Effector memory CD8-positive, alpha-beta T cell (primary cell): ENCODE measurements at regions not wholly inside any gene's neighbourhood (a gene's known extent, or its start where the extent isn't known, plus 50 kb on each side); places are given as distances from the start of the nearest gene placed in this dataset.

ENCODE experiments used
- ATAC-seq: fragments of 150-1000 bp; cut with Tn5 transposase; replicated peaks from 2 replicates; pipeline ENCODE4 v1.10.0; 2021; ENCODE audit warnings: mild to moderate bottlenecking, moderate library complexity
- DNase-seq, 3 experiments: peaks; one replicate each; pipeline ENCODE4 v3.0.0; 2021
- H3K27ac Mint-ChIP-seq, 2 donors: one replicate each; pipeline ENCODE4 v1.8.0; 2022; ENCODE audit warnings: mild to moderate bottlenecking in 2 of 2, mixed read lengths in 2 of 2, moderate library complexity in 2 of 2
- H3K27me3 Mint-ChIP-seq, 2 donors: one replicate each; pipeline ENCODE4 v1.8.0; 2022; ENCODE audit warnings: mixed read lengths in 2 of 2
- H3K36me3 Mint-ChIP-seq: one replicate; pipeline ENCODE4 v1.8.0; 2022; ENCODE audit warnings: mild to moderate bottlenecking, moderate library complexity, mixed read lengths; ENCODE audit not compliant: insufficient read depth
- H3K4me1 Mint-ChIP-seq, 2 donors: one replicate each; pipeline ENCODE4 v1.8.0; 2022; ENCODE audit warnings: low read depth in 2 of 2, mixed read lengths in 2 of 2
- H3K4me3 Mint-ChIP-seq, 2 donors: one replicate each; pipeline ENCODE4 v1.8.0; 2022; ENCODE audit warnings: mild to moderate bottlenecking in 2 of 2, mixed read lengths in 2 of 2, moderate library complexity in 2 of 2
- H3K9me3 Mint-ChIP-seq, 2 donors: one replicate each; pipeline ENCODE4 v1.8.0; 2022; ENCODE audit warnings: mixed read lengths in 2 of 2

DNA sequence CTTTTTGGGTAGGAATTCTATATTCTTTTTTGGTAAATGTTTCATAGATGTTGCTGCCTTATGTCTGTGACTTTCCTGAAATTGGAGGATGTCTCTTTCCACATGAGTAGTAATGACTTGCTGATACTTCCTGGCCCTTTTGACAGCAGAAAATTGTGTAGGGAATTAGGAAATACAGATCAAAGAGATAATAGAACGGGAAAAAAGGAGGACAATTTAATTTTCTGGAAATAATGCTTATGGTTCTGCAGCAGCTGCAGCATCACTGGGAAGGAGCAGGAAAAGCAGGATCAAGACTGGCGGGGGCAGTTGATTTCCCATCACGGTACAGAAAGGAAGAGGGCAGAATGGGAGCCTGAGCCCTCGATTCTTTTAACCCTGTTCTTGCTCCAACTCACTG, 68.8 kb upstream of the PZP start:
- Mint-ChIP-seq H3K27me3 (peaks cover 10 to 31% of the 10 kb centered on the region in 2 donors), H3K36me3 (no peaks in the 10 kb centered on the region), H3K9me3 (no peaks in the 10 kb centered on the region), H3K27ac (no peak overlapping the region), H3K4me3 (no peak overlapping the region), H3K4me1 (no peaks in the 10 kb centered on the region)
- ATAC-seq: no peak
- DNase-seq: no peak

DNA sequence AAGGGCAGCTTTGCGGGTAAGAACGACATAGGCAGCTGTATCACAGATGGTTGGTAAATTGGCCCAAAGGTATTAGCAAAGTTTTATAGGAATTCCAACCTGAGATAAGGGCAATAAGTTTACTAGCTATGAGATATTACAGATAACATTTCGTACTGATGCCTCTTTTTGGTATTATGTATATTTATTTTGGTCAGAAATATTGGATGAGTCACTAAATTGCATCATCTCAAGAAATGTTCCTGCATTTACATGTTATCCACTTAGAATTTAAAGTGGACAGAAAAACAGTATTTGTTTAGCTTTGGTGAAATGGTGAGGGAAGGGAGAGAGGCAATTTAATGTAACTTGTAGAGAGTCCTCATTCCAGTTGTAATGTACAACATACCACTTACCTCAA, 65.1 kb upstream of the PZP start:
- DNase-seq: no peak
- Mint-ChIP-seq H3K27me3 (peaks cover 5 to 16% of the 10 kb centered on the region in 2 donors), H3K36me3 (no peaks in the 10 kb centered on the region), H3K4me1 (no peaks in the 10 kb centered on the region), H3K27ac (no peak overlapping the region), H3K4me3 (no peak overlapping the region), H3K9me3 (no peaks in the 10 kb centered on the region)
- ATAC-seq: no peak

DNA sequence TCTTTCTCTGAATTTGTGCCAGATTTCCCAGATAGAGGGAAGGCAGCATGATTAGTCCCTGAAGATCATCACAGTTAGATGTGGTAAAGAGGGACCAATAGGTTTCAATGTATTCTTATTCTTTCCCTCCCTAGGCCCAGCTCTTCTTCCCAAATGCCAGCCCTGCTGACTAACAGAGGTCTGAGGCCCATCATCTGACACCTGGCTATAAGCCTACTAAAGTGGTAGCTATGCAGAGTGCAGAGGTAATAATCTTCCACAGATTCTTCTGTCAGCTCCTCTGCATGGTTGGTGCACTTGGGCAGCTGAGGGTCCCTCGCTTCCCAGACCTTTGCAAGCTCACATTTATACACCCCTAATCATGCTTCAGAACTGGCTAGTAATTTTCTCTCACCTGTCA, 63.7 kb upstream of the PZP start:
- Mint-ChIP-seq H3K36me3 (no peaks in the 10 kb centered on the region), H3K27ac (no peak overlapping the region), H3K4me1 (no peaks in the 10 kb centered on the region), H3K9me3 (no peaks in the 10 kb centered on the region), H3K27me3 (peaks cover 5 to 7% of the 10 kb centered on the region in 2 donors), H3K4me3 (no peak overlapping the region)
- no peak for ATAC-seq
- DNase-seq: no peak

DNA sequence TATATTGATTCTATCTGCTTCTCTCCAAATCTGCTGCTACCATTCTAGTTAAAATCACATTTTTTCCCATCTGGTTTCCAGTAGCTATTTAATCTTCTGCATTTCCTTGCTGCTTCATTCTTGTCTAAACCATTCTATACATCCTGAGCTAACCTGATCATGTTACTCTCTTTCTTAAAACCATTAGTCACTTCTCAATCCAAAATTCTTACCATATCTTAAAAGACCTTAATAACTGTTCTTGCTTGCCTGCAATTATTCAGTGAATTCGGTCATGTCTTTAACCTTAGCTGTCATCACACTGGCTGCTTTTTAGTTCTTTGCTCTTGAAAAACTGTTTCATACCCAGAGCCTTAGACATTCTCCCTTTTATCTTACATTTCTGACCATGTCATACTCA, 56.4 kb upstream of the PZP start:
- no peak for DNase-seq
- Mint-ChIP-seq H3K27ac (no peak overlapping the region), H3K4me3 (no peak overlapping the region), H3K27me3 (no peaks in the 10 kb centered on the region), H3K36me3 (no peaks in the 10 kb centered on the region), H3K4me1 (no peaks in the 10 kb centered on the region), H3K9me3 (no peaks in the 10 kb centered on the region)
- ATAC-seq: no peak

DNA sequence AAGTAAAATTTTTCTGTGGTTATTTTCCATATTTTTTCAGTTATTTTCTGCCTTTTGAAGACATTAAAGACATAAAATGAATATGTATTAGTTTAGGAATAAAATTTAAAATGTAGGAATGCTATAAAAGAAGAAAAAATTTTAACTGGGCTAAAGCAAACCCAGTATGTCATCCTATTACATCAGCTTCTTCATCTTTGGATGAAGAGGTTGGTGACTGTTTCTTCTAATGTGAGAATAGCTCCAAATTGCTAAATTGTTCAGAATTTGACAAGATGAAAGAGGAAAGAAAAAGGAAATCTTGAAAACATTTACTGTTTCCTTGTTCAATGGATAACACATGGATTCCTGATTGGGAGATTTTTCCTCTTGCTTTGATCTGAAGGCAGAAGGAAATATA, 52.7 kb upstream of the PZP start:
- H3K4me1 Mint-ChIP-seq: no peaks in the 10 kb centered on the region
- no peaks in the 10 kb centered on the region for H3K27me3 Mint-ChIP-seq
- H3K4me3 Mint-ChIP-seq: no peak overlapping the region
- no peak for ATAC-seq
- H3K9me3 Mint-ChIP-seq: no peaks in the 10 kb centered on the region
- peaks cover 5% of the 10 kb centered on the region for H3K36me3 Mint-ChIP-seq
- H3K27ac Mint-ChIP-seq: no peak overlapping the region
- no peak for DNase-seq

DNA sequence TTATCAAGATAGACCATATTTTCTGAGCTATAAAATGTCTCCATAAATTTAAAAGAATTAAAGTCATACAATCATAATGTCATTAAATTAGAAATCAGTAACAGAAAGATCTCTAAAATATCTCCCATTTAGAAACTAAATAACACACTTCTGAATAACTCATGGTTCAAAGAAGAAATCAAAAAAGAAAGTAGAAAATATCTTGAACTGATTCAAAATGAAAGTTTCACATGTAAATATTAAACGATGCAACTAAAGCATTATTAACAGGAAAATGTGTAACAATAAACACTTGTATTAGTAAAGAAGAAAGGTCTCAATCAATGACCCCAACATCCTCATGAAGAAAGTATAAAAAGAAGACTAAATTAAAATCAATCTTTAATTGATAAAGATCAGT, 50.5 kb upstream of the PZP start:
- no peaks in the 10 kb centered on the region for H3K4me1 Mint-ChIP-seq
- no peaks in the 10 kb centered on the region for H3K9me3 Mint-ChIP-seq
- ATAC-seq (no peak), DNase-seq (no peak)
- peaks cover 15% of the 10 kb centered on the region for H3K36me3 Mint-ChIP-seq
- no peak overlapping the region for H3K4me3 Mint-ChIP-seq
- H3K27ac Mint-ChIP-seq: no peak overlapping the region
- no peaks in the 10 kb centered on the region for H3K27me3 Mint-ChIP-seq
